MM.1S (cell line): ENCODE measurements at regions not wholly inside any gene's neighbourhood (a gene's known extent, or its start where the extent isn't known, plus 50 kb on each side); places are given as distances from the start of the nearest gene placed in this dataset.

Experiments
- CTCF ChIP-seq: fragments of 300-600 bp; sonication (generic); IDR thresholded peaks from 2 replicates; pipeline ENCODE4 v1.5.1; 2016; ENCODE audit warnings: antibody characterized with exemption, low read length, mixed read lengths
- EZH2phosphoT487 ChIP-seq: fragments of 300-600 bp; sonication (generic); IDR thresholded peaks from 2 replicates; pipeline ENCODE4 v1.6.1; 2018; ENCODE audit warnings: antibody characterized with exemption, low read length

GRCh38 chr17:71546419-71546818, 574.4 kb upstream of the SOX9 start:
- TF ChIP-seq CTCF (no peak), EZH2phosphoT487 (no peak)
